Peyer's patch (tissue), 4 donors: ENCODE measurements at regions not wholly inside any gene's neighbourhood (a gene's known extent, or its start where the extent isn't known, plus 50 kb on each side); places are given as distances from the start of the nearest gene placed in this dataset.
A peak's percentile ranks its signal among the peaks of the same experiment; 100 is the strongest.

ENCODE experiments used
- DNase-seq, 3 donors: peaks; one replicate each; pipeline ENCODE4 v3.0.0-alpha.2; 2017 to 2019
- H3K27ac ChIP-seq, 4 donors: fragments of 200-600 bp; sonication (generic); one replicate each; pipeline ENCODE4 v1.5.1; 2016 to 2019
- H3K27me3 ChIP-seq, 2 donors: fragments of 200-600 bp; sonication (generic); one replicate each; pipeline ENCODE4 v1.5.1; 2019
- H3K36me3 ChIP-seq, 3 donors: fragments of 200-600 bp; sonication (generic); one replicate each; pipeline ENCODE4 v1.5.1; 2016 to 2019
- H3K4me1 ChIP-seq, 4 donors: fragments of 200-600 bp; sonication (generic); one replicate each; pipeline ENCODE4 v1.5.1; 2016 to 2019
- H3K4me3 ChIP-seq, 4 donors: fragments of 200-600 bp; sonication (generic); 1 replicate in 3 of 4; 2 replicates in 1 of 4; pipeline ENCODE4 v1.5.1; 2016 to 2019; ENCODE audit warnings: mild to moderate bottlenecking in 1 of 4
- H3K9me3 ChIP-seq, 4 donors: fragments of 200-600 bp; sonication (generic); one replicate each; pipeline ENCODE4 v1.5.1; 2016 to 2019; ENCODE audit warnings: mild to moderate bottlenecking in 1 of 4
- POLR2A ChIP-seq, 2 donors: fragments of 450-650 bp; IDR thresholded peaks; one replicate each; pipeline ENCODE4 v1.5.1; 2017; ENCODE audit warnings: antibody characterized with exemption in 2 of 2, mild to moderate bottlenecking in 2 of 2, moderate library complexity in 2 of 2
- TF ChIP-seq, protein P1 (sequence below), 6 experiments: fragments of 450-650 bp in 4 of 6; fragments of 200-600 bp in 2 of 6; sonication (generic) in 1 of 6; IDR thresholded peaks; one replicate each; pipeline ENCODE4 v1.5.1; 2017 to 2019; ENCODE audit warnings: antibody characterized with exemption in 6 of 6, mild to moderate bottlenecking in 3 of 6, moderate library complexity in 1 of 6

DNA sequence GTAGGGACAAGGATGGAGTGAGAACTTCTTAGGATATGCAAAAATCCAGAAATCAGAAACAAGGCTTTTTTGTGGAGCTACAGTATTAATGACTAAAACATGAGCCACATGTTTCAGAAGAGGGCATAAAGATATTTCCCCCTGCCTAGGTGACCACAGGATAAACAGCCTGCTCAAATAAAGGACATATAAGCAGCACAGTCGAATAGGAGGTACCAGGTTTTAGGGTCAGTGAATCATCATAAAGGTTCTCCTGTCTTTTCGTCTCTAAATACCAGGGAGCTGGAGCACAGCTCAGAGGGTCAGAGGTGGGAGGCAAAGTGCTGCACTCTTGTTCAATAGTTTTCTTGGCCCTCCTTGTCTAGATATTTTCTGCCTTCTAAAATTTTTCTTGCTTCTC is 211.9 kb upstream of the HS3ST1 start:
- H3K36me3 ChIP-seq, result no peaks in the 10 kb centered on the region
- TF ChIP-seq, protein P1, sequence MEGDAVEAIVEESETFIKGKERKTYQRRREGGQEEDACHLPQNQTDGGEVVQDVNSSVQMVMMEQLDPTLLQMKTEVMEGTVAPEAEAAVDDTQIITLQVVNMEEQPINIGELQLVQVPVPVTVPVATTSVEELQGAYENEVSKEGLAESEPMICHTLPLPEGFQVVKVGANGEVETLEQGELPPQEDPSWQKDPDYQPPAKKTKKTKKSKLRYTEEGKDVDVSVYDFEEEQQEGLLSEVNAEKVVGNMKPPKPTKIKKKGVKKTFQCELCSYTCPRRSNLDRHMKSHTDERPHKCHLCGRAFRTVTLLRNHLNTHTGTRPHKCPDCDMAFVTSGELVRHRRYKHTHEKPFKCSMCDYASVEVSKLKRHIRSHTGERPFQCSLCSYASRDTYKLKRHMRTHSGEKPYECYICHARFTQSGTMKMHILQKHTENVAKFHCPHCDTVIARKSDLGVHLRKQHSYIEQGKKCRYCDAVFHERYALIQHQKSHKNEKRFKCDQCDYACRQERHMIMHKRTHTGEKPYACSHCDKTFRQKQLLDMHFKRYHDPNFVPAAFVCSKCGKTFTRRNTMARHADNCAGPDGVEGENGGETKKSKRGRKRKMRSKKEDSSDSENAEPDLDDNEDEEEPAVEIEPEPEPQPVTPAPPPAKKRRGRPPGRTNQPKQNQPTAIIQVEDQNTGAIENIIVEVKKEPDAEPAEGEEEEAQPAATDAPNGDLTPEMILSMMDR (IDR thresholded peaks at IDR 0.05), result no peak
- no peak for TF ChIP-seq POLR2A (IDR thresholded peaks at IDR 0.05)
- no peak for DNase-seq
- H3K27ac ChIP-seq, result no peak overlapping the region
- H3K27me3 ChIP-seq, result no peaks in the 10 kb centered on the region
- no peak overlapping the region for H3K4me3 ChIP-seq
- no peaks in the 10 kb centered on the region for H3K4me1 ChIP-seq
- H3K9me3 ChIP-seq, result peaks cover 0 to 7% (median 0%) of the 10 kb centered on the region in 4 donors

DNA sequence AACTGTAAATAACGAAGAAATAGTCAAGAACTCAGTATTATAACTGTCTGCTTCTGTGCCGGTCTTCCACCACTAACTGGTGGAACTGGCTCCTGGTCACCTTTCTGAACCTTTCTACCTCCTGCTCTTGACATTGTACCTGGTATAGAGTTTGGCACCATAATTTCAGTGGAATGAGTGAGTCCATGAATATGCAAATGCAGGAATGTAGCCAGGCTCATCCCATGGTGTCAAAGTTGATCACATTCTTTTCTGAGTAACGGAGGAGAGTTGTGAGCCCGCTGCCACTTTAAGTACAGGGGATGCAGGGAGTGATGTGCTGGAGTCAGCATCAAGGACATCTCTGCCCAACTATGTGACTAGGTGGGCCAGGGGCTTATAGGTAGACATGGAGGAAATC is 207.9 kb upstream of the HS3ST1 start:
- no peak for TF ChIP-seq POLR2A (IDR thresholded peaks at IDR 0.05)
- TF ChIP-seq, protein P1 (IDR thresholded peaks at IDR 0.05), result no peak
- no peaks in the 10 kb centered on the region for H3K4me1 ChIP-seq
- no peak overlapping the region for H3K27ac ChIP-seq
- no peaks in the 10 kb centered on the region for H3K36me3 ChIP-seq
- DNase-seq, result no peak
- H3K4me3 ChIP-seq, result no peak overlapping the region
- H3K27me3 ChIP-seq, result no peaks in the 10 kb centered on the region
- peaks cover 0 to 7% (median 0%) of the 10 kb centered on the region in 4 donors for H3K9me3 ChIP-seq

DNA sequence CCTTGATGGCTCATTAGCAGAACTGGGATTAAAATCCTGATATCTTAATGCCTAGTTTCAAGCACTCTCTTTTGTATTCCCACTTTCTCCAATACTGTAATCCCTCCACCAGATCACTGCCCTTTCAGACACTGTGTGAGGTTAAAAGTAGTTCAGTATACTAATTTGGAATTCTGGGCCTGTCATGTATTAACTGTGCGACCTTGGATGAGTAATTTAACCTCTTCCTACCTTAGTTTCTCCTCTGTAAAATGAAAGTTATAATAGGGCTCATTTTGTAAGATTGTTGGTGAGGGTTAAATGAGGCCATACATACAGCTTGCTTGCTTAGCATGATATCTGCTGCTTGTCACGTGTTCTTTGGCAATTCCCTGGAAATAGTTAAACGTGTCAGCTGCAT is 207.3 kb upstream of the HS3ST1 start:
- TF ChIP-seq, protein P1 (IDR thresholded peaks at IDR 0.05), result no peak
- TF ChIP-seq POLR2A (IDR thresholded peaks at IDR 0.05), result no peak
- Histone ChIP-seq H3K27me3 (no peaks in the 10 kb centered on the region), H3K4me3 (no peak overlapping the region), H3K36me3 (no peaks in the 10 kb centered on the region), H3K9me3 (peaks cover 0 to 7% (median 0%) of the 10 kb centered on the region in 4 donors), H3K27ac (no peak overlapping the region), H3K4me1 (no peaks in the 10 kb centered on the region)
- no peak for DNase-seq

DNA sequence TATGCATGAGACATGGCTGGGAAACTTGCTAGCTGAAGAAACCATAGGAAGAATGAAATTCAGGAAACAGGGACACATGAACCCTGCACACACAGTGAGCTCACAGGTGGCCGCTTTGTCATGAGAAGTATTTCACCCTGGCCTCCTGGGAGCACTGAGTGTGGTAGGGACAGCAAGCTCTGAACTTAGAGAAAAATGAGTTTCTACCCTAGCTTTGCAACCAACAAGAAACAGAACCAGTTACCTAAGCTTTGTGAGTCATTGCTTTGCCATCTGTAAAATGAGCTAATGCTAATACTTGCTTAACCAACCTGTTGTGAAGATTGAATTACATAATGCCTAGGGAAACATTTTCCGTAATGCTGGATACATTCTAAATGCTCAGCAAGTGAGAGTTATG is 206.6 kb upstream of the HS3ST1 start:
- Histone ChIP-seq H3K36me3 (no peaks in the 10 kb centered on the region), H3K9me3 (peaks cover 0 to 7% (median 0%) of the 10 kb centered on the region in 4 donors), H3K4me3 (no peak overlapping the region), H3K4me1 (no peaks in the 10 kb centered on the region), H3K27ac (no peak overlapping the region), H3K27me3 (no peaks in the 10 kb centered on the region)
- no peak for TF ChIP-seq POLR2A (IDR thresholded peaks at IDR 0.05)
- TF ChIP-seq, protein P1 (IDR thresholded peaks at IDR 0.05), result no peak
- DNase-seq, result no peak

DNA sequence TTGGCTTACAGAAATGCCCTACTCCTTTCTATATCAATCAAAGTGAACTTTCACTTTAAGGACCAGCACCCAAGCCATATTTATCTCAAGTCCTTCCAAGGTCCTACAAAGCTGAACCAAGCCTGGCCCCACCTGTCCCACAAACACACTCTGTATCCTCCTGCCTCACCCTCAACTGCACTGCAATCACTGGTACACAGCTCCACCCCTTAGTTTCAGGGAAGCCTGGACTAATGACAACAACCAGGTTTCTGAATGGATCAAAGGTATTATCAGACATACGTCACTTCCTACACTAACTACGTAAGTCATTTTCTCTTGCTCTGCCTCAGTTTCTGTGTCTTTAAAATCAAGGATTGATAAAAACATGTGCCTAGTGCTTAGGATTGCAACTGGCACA is 205.6 kb upstream of the HS3ST1 start:
- H3K4me1 ChIP-seq, result no peaks in the 10 kb centered on the region
- TF ChIP-seq, protein P1 (IDR thresholded peaks at IDR 0.05), result peak in 3 of 6 experiments; percentile 33 to 65 (median 45)
- no peak for TF ChIP-seq POLR2A (IDR thresholded peaks at IDR 0.05)
- no peaks in the 10 kb centered on the region for H3K27me3 ChIP-seq
- peaks cover 0 to 7% (median 0%) of the 10 kb centered on the region in 4 donors for H3K9me3 ChIP-seq
- no peaks in the 10 kb centered on the region for H3K36me3 ChIP-seq
- peak in 2 of 3 donors; percentile 57 to 74 for DNase-seq
- H3K4me3 ChIP-seq, result no peak overlapping the region
- peak overlapping the region in 1 of 4 donors; percentile 19 for H3K27ac ChIP-seq

DNA sequence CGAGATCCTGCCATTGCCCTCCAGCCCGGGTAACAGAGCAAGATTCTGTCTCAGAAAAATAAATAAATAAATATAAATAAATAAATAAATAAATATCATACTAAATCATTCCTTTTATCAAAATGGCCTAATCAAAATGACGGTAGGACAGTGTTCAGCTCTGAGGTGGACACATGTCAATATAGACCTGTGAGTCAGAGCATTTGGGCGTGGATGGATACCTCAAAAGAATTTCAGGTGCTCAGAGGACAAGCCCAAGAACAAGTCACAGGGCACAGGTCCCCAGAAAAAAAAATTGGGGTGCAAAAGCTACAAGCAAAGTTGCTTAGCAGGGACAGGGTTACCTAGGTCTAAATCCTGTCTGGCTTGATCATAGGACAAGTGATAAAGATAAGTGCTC is 204.7 kb upstream of the HS3ST1 start:
- no peak for TF ChIP-seq POLR2A (IDR thresholded peaks at IDR 0.05)
- TF ChIP-seq, protein P1 (IDR thresholded peaks at IDR 0.05), result no peak
- H3K27me3 ChIP-seq, result no peaks in the 10 kb centered on the region
- H3K4me1 ChIP-seq, result no peaks in the 10 kb centered on the region
- H3K9me3 ChIP-seq, result peaks cover 0 to under 1% (median 0%) of the 10 kb centered on the region in 4 donors
- no peak overlapping the region for H3K27ac ChIP-seq
- H3K36me3 ChIP-seq, result no peaks in the 10 kb centered on the region
- H3K4me3 ChIP-seq, result no peak overlapping the region
- no peak for DNase-seq
